RCC 7860 (cell line): ENCODE measurements at regions not wholly inside any gene's neighbourhood (a gene's known extent, or its start where the extent isn't known, plus 50 kb on each side); places are given as distances from the start of the nearest gene placed in this dataset.

Source experiments
- DNase-seq: peaks from one replicate; pipeline ENCODE4 v3.0.0-alpha.2; 2015; ENCODE audit warnings: low spot score
- FAIRE-seq: peaks from 2 replicates; lab custom pipeline; 2012; peaks lifted over from hg19 to GRCh38; lab: Jason Lieb, UNC

DNA sequence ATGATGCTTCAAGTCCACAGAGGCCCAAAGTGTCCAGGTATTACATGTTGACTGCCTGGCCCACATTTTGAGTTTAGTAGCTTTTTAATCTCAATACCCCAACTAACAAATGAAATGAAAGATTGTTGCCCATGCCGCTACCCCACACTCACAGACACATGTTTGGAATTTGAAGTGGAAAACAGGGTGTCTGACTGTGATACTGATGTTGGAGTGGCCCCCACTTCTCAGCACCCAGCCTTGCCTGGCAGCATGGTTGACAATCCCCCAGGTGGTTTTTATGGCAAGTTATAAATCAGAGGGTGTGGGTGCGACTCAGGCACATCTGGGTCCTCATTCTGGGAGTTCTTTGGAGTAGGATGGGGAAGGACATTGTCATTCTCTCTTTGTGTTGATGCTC lies 314.7 kb upstream of the ZNF32 start:
- no peak for FAIRE-seq

DNA sequence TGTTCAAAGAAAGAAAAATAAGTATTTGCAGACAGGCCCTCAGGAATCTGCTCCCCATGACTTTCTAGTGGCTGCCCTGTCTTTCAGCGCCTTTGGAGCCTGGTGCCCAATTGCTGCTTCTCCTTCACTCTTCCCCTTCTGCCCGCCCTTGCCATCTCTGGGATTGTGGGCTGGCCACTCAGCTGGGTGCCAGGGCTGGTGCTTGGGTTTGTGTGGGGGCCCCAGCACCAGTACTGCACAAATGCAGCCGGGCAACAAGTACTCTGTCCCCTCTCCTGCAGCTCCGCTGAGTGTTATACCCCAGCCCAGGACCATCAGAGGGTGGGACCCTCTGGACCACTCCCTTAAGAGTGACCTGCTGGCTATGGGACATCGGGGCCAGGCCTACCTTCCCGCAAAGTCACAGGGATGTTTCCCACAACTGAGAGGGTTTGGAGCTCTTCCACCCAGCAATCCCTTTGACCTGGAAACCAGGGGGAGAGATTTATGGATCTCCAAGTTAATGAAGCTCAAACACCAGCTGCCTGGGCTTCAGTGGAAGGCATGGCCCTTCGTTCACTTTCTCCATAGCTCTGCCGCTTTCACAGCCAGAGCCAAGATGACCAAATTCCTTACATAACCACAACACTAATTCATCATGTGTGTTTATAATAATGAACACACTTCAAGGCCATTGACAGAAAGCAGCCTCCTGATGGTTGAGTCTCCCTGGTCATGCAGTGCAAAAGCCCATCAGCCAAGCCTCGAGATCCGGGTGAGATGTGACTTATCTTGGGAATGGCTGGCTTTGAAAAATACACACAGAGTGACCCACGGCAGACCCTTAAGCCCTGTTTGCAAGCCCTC lies 313.9 kb upstream of the ZNF32 start:
- DNase-seq = no peak
- FAIRE-seq = no peak

More for the DNA sequence above, 314.7 kb upstream of the ZNF32 start:
- no peak for DNase-seq

DNA sequence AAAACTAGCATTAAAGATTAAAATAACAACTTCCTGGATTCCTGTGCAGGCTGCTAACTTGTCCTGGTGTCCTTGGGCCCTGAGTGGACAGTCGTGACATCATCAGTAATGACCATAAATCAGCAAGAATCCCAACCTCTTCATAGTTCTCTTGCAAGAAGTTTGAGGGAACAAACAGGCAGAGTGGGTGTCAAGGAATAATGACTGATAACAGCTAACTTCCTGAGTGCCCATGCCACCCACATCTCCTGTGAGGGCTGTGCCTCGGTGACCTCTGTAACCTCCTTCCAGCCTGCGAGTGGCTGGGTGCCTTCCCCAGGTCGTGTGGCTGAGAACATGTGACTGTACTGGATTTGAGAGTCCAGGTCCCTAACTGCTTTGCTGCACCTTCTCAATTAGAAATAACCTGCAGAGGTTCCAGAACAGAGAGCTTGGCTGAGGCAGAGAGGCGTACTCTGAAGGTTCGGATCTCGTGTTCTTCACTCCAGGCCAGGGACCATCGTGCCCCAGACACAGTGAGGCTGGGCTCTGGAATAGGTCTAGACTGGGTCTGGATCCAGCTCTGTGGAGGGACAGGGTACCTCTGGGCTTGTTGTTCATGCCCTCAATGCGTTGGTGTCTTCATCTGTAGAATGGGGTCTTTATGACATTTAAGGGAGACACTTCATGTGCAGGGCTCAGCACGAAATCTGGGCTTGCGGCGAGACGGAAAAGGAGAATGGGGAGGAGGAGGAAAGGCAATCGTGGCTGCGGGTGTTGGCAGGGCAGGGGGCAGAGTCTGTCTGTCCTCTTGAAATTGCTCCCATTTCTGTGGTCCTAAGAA lies 313.1 kb upstream of the ZNF32 start:
- no peak for FAIRE-seq
- no peak for DNase-seq

DNA sequence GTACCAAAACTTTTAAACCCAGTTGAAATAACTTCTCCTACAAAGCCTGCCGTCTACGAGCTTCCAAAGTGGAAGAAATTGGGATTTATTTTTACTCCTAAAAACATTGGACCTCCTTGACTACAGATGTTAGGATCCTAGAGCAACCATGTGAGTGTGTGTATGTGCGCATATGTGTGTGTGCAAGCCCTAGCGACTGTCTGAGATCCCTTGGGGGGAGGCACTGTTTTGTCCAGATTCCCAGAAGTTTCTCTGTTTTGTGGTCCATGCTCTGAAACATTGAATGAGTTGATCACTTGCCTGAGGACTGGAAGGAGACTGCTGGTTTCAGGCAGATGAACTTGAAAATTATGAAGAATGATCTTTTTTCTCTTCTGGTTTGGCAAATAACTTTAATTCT lies 312.3 kb upstream of the ZNF32 start:
- FAIRE-seq (no peak), DNase-seq (no peak)

DNA sequence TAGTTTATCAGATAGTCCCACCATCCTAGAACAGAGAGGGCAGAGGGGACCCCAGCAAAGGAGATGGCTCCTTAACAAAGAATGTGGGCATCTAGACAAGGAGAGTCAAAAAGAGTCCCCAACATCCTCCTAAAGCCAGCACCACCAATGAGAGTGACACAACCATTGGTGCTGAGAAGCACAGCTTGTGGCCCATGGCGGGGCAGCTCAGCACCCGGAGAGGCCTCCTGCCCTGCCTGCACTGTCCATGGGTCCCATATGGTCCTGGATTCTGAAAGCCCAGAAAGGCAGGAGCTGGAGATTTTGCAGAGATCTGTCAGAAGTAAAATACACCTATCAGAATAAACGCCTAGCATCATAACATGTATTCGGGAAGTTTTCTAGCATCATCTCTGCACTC lies 311.8 kb upstream of the ZNF32 start:
- FAIRE-seq (no peak), DNase-seq (no peak)

DNA sequence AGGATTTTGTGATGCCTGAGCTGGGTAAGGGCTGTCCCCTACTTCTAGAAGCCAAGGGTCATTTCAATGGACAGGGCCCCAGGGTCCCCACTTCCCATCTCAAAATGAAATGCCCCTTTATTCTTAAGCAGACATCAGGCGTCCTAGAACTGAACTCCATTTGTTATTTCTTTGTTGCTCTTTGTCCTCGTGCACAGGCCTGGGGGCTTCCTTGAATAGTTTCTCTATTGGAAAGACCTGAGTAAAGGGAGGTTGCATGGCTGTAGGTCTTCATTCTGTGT lies 311.4 kb upstream of the ZNF32 start:
- FAIRE-seq (no peak), DNase-seq (no peak)

DNA sequence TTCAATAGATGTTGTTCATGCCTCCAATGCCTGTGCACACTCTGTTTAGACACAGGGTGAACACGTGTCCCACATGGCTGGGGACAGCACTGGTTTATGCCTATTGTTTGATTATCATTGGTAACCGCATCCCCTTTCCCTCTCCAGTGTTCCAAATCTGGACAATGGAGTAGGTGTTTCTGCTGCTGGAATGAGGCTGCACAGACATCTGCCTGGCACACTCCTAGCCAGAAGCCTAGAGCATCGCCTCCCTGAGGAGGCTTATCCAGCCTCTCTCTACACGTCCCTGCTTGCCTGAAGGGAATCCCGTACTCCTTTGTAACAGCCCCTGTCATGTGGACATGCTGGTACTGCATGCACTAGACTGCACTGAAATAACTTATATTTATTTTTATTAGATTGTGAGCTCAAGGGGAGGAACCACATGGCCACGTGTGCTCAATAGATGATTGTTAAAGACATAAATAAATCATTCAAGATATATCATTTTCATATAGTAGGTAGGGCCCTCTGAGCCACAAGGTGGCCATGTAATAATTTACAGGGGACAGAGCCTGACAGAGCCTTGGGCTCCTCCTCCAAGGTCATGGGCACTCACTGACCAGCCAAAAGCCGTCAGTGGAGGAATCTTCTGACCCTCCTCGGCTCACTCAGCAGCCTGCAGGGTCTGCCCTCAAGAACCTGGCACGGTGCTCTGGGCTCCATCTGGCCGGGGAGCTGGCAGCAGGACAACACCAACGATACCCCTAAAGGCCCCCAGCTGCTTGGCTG lies 310.9 kb upstream of the ZNF32 start:
- FAIRE-seq (no peak), DNase-seq (no peak)

DNA sequence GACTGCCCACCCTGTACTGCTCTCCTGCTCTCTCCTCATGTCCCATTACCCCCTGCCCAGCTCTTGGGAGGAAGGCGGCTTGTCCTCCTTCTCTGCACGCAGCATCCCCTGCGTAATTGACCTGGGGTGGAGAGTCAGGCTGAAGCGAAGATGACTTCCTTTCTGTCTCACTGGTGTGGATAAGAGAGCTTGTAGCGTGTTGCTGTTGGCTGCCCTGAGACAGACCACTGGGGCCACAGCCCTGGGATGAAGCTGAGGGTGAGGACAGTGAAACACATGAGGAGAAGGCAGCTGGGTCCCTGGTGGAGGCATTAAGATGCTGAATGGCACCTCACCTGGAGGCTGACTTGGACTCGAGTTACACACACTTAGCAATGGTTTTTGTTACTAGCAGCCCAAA lies 310.3 kb upstream of the ZNF32 start:
- no peak for DNase-seq
- no peak for FAIRE-seq

DNA sequence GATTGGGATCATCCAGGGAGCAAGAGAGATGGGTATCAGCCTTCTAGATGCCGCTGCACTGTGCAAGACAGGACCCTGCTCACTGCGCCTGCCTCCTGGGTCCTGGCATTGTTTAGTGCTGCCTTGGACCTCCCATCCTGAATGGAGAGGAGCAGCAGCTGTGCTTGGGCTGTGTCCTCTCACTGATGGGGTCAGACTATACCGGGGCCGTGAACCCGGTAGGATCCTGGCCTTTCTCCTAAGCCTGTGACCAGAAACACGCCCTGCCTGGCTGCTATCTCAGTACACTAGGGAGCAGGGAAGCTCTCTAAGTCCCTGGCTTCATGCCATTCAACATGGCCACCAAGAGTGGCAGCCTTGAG lies 309.4 kb upstream of the ZNF32 start:
- FAIRE-seq = no peak
- no peak for DNase-seq

DNA sequence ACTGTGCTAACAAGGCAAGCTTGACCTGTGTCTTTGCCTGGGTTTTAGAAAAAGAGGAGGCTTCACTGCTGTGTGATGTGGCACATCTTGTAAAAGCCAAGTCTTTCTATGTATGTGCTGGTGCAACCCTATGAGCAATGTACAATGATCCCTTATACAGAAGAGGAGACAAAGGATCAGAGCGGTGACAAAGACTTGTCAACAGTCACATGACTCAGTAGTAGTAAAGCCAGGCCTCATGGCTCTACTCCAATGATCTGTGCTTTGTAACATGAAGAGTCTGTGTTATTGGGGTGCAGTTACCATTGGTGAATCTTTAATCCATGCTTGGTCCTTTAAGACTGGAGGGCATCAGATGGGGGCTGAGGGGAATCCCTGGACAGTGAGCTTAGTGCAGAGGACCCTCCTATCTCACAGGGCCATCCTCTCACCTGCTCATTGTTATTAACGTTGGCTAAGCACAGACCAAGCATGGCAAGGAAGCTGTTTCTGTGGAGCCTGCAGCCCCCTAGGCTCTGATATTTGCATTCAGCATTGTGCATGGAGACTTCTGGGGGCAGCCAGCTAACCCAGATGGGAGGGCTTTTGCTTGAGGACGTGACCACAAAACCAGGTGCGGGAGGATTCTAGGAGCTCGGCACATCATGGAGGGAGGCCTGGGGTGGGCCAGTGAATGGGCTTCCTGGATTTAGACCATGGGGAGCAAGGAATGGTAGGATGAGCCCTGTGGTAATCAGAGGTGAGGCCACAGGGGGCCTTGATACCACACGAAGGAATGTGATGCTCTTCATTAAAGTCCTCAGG lies 308.8 kb upstream of the ZNF32 start:
- FAIRE-seq = no peak
- no peak for DNase-seq

DNA sequence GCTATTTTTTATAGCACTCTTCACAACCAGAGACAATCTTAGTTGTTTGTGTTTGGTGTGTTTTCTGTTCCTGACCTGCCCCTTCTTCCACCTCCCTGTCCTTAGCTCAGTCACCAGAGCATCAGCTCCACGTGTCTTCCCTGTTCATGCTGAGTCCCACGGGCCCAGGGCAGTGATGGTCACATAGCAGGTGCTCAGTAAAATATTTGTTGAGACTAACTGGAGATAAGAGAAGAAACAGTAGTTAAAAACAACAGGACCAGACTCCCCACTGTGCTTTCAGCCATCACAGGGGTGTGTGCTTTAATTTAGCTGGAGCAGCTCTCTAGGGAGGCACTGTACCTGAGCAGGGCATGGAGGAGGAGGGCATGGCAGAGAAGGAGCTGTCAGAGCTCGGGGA lies 307.3 kb upstream of the ZNF32 start:
- DNase-seq = no peak
- no peak for FAIRE-seq

DNA sequence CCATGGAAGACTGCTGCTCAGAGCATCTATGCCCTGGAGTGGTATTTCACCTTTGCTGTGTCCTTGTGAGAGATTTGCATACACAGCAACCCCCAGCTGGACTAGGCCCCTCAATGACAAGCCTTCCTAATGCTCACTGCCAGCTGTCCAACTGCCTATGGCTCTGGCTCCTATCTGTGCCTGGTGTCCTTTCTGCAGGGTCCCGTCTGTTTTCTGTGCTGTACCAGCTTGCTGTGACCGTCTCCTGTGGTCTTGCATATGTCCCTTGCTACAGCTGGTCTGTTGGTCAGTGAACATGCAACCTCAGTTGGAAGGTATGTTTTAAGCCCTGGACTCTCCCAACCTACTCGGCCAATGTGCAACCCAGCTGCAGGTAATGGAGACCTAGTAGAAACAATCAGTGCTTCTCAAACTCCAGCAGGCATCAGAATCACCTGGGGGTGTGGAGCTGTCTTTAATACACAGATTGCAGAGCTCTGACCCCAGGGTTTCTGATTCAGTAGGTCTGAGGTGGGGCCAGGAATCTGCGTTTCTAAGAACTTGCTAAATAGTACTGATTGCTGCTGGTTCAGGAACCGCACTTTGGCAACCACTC lies 306.4 kb upstream of the ZNF32 start:
- DNase-seq (no peak), FAIRE-seq (no peak)

DNA sequence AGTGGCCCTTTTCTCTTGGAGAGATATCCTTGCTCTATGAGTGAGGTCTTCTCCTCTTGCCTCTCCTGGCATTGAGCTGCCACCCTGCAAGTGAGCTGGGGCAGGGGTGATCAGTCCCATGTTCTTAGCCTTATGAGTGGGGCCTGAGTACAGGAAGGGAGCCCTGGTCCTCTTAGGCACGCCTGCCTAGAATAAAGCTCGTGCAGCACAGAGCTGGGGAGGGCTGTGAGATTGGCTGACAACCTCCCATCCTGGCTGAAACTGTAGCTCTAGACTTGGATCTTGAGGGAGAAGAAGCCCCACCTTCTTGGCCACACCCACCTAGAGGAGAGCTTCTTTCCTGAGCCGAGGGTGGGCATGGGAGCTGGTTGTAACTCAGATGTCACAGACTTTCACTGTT lies 305.0 kb upstream of the ZNF32 start:
- FAIRE-seq = no peak
- DNase-seq = no peak

DNA sequence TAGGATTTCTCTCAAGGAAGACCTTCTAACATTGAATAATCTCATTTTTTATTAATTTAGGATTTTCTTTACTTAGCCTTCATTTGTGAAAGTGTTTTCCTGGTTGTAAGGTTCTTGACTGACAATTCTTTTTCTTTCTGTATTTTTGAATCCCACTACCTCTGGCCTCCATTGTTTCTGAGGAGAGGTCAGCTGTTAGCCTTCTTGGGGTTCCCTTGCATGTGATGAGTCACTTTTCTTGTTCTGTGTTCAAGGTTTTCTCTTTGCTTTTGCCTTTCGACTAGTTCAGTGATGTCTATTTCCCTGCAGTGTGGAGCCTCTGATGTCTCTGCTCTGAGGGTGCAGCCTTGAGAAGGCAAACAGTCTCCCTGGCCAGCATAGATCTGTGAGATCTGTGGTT lies 304.1 kb upstream of the ZNF32 start:
- no peak for FAIRE-seq
- no peak for DNase-seq

DNA sequence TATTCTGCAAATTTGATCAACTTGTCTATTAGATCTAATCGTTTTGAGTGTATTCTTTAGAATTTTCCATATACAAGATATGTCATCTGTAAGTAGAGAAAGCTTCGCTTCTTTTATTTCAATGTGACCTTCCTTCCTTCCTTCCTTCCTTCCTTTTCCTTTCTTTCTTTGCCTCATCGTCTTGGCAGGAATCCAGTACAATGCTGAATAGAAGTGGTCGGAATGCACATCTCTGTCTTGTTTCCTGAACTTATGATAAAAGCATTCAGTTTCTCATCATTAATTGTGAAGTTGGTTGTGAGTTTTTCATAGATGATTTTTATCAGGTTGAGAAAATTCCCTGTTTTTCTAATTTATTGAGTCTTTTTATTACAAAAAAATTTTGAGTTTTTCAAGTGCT lies 300.7 kb upstream of the ZNF32 start:
- FAIRE-seq (no peak), DNase-seq (no peak)

DNA sequence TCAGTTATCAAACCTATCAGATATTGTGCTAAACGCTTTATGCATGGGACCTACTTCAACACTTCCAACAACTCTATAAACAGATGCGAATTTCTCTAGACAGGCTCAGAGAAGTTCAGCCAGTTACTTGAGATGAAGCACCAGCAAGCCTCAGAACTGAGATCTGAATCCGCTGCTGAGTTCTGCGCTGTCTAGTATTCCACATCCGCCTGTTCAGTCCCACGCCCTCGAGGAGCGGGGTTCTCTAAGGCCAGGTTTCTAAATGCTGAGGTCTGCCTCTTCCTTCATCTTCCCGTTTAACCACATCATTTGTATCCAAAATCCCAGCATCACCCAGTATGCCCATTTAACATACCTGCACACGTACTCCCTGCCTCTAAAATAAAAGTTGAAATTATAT lies 297.8 kb upstream of the ZNF32 start:
- FAIRE-seq (no peak), DNase-seq (no peak)

DNA sequence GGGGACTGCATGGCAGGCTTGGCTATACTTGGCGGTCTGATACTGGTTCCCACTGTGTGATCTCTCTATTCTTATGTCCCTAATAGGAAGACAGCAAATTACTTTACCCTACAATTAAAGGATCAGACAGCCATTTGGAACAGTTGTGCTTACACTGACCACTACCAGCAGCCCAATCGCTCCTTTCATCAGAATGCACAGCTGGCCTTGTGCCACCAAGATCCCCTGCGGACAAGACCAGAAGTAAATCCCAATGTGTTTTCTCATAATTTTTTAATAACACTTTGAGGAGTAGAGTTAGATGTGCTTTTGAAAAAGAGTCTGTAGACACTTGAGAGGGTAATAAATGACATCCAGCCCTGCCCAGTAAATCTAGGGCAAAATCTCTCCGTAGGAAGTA lies 297.2 kb upstream of the ZNF32 start:
- no peak for FAIRE-seq
- DNase-seq = no peak

DNA sequence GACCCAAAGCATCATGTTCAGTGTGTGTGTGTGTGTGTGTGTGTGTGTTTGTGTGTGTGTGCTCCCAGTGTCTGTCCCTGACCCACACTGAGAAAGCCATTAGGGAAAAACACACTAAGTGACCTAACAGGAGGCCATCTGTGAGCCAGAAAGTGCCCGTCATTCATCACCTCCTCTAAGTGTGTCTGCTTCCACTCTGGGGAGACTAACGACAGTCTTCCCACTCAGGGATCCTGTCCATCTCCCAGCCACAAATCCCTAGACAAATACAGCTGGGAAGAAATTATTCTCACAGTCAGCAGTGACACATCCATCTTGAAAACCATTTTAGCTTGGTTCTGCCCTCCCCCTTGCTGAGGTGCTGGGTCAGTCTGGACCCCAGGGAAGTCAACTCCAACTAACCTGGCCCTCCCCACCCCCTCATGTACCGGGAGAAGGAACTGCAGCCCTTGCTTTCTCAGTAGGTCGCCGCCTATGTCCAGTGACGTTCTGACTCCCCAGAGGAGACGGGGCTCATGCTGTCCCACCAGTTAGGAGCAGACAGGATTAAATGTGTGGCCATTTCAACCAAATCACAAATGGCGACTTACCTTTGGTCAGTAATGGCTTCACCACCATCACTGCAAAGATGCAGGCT lies 296.5 kb upstream of the ZNF32 start:
- FAIRE-seq (no peak), DNase-seq (no peak)

DNA sequence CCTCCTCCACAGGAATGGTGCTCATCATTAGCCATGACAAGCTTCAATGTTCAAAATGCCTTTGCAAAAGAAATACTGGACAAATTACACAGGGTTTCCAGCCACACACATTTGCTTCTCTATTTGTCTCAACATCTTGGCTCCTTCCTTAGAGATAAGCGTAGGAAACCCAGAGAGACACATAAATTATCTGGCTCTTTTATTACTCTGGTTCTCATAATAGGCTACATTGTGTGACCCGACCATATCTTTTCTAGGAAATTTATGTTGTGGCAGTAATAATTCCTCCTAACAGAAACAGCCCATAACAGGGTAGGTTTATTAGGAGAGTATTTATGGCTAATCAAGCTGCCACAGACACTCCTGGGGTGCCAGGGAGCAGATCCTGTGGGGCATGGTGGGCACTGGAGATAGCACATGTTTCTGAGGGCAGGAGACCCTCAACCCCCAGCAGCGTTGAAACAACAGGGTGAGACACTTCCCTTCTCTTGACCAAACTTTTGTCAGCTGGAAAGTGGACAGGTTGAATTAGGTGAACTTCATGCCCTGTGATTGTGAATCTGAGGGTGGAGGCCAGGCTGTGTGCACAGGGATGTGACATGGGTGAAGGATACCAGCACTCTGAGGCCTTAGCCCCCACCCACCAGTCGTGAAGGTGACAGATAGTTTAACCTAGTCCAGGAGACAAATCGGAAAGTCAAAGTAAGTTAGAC lies 295.9 kb upstream of the ZNF32 start:
- DNase-seq = no peak
- FAIRE-seq = no peak
